AG20443 (cell line): ENCODE measurements at regions not wholly inside any gene's neighbourhood (a gene's known extent, or its start where the extent isn't known, plus 50 kb on each side); places are given as distances from the start of the nearest gene placed in this dataset.

Experiments
- DNase-seq: peaks from one replicate; pipeline ENCODE4 v3.0.0; 2012; ENCODE audit warnings: low spot score, mixed read lengths

DNA sequence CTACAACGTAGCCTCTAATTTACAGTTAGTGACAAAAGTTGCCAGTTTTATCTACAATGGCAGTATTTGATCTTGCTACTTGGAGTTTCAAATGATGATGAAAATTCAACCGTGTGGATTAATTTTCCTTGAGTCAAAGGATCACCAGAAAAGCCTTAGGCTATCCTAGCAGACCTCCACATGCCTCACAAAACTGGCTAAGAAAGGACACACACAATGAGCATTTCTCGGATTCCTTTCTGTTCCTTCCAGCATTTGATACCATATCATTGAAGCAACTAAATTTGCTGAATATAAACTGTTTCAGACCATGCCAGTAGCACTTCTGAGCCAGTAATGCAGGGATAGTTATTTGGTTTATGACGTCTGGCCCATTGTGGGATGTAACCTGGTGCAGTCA lies 587.4 kb upstream of the MDFIC2 start:
- no peak for DNase-seq

DNA sequence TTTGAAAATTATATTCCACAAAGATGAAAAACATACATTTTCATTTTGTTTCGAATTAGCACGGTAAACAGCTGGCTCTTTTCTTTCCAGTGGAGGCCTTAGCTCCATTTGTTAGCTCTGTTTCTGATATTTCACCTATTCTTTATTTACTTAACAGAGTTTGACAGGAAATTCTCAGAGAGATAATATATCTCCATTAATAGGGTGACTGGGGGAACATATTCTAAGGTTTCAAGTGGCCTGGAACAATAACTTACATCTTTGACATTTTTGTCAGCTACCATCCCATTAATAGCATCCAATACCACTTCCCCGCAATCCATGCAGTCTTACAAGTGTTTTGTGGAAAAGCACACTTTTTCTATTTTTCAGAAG lies 577.6 kb upstream of the MDFIC2 start:
- DNase-seq: no peak

DNA sequence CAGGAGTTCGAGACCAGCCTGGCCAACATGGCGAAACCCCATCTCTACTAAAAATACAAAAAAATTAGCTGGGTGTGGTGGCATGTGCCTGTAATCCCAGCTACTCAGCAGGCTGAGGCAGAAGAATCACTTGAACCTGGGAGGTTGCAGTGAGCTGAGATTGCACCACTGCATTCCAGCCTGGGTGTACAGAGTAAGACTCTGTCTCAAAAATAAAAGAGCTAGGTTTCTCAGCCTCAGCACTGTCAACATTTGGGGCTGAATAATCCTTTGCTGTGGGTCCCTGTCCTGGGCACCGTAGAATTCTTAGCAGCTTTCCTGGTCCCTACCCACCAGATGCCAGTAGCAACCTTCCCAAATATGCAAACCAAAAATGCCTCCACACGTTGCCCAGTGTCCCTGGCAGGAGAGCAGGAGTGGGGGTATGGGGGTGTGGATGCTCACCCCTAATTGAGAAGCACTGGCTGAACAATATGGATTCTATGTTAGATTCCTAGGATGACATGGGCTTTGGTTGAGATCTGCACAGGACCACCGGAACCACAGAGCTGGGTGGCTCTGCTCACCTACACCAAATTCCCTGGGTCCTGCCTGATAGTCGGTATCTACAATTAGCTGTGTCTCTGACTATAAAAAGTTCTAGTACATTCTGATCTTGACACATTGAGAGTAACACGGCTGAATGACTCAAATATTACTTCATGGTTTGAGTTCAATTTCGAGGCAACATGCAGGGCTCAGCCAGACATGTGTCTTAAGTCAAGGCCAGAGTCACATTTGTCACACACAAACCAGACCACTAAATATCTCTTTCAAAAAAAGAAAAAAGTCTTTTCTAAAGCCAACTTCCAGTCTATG lies 577.0 kb upstream of the MDFIC2 start:
- peak; percentile 35 for DNase-seq

DNA sequence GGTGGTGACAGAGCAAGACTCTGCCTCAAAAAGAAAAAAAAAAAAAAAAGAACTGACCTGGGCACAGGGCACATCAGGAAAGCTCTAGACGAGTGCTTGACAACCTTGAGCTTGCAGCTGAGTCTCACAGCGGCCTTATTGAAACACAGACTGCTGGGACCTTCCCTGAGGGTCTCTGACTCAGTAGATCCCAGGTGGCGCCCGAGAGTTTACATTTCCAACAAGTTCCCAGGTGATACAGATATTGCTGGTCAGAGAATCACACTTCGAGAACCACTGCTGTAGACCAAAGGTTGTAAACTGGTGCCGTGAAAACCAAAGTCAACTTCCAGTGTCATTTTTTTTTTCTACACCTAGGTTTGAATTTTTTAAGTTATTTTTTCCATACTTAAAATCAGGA lies 573.2 kb upstream of the MDFIC2 start:
- DNase-seq: no peak

DNA sequence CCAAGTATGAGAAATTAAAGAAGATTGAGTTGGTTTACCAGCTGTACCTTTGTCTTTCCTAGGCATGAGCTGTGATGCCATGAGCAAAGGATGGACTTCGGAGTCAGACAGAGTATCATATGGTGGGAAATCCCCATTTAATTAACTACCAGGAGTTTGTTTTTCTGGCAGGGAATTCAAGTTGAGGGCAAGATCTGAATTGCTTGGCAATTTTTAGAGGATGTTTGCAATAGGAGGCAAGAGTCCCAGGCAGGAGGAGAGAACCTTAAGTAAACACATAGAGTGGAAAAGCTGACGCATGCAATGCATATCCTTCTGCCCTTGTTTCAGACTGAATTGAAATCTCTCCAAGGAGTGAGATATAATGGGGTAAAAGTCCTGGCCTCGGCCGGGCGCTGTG lies 569.7 kb upstream of the MDFIC2 start:
- no peak for DNase-seq

DNA sequence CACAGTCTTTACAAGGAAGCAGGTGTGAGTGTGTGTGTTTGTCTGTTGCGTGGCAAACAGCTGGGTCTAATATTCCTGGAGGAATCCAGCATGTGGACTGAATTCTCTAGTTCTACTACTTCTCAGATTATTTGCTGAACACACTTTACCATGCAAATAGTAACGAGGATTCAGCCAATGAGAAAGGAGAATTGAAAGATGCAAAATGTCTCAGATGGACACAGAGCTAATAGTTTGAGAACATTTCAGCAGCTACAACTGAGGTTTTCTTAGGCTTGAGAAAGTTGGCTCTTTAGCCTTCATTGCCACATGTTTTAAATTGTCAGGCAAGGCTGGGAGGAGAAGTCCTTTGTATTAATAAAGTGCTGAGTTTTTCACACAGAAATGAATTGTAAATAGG lies 568.0 kb upstream of the MDFIC2 start:
- peak; percentile 17 for DNase-seq

DNA sequence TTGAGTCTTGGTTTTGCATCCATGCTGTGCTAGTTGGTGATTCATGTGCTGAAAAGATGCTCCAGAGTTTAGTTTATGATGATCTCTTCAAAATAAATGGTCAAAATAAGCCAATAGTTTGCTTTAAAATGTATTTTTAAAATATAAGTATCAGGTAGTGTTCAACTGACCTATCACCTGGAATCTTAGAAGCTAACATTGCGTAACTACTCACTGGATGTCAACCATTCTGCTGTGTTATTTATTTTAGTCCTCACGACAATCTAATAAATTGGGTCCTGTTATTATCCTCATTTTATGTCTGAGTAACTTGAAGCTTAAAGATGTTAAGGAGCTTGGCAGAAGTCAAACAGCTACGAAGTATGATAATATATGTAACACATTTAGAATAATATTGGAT lies 563.7 kb upstream of the MDFIC2 start:
- DNase-seq: no peak

DNA sequence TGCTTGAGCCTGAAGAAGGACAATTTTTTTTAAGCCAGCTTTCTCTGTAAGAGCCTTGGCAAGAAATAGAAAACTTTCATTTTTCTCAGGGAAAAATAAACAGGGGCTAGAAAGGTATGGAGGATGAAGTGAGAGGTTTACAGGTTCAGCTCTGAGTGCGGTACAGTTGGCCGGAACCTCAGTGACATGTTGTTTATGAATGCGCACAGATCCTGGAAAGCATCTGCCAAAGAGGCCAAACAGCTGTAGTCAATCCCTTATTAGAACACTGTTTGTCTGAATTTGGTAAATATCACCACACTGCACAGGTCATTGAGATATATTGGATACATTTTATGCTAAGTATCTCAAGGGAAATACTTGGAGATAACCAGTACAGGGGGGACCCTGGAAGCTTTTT lies 561.8 kb upstream of the MDFIC2 start:
- no peak for DNase-seq

DNA sequence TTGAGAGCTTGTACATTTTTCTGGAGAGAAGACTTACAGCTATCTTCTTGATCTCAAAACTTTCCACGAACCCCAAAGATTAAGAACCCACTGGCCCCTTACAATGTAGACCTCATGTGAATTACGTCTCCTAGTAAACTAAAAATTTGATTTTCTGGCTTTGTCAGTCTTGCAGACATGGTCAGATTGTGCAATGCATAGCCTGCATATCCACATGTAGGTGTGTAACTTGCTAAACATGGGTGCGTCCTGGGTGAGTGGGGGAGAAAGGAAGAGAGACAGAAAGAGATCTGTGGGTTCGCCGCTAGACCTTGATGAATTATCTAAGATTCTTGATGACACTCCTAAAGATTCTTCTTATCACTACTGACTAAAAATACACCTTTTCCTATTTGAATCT lies 561.2 kb upstream of the MDFIC2 start:
- DNase-seq: no peak

DNA sequence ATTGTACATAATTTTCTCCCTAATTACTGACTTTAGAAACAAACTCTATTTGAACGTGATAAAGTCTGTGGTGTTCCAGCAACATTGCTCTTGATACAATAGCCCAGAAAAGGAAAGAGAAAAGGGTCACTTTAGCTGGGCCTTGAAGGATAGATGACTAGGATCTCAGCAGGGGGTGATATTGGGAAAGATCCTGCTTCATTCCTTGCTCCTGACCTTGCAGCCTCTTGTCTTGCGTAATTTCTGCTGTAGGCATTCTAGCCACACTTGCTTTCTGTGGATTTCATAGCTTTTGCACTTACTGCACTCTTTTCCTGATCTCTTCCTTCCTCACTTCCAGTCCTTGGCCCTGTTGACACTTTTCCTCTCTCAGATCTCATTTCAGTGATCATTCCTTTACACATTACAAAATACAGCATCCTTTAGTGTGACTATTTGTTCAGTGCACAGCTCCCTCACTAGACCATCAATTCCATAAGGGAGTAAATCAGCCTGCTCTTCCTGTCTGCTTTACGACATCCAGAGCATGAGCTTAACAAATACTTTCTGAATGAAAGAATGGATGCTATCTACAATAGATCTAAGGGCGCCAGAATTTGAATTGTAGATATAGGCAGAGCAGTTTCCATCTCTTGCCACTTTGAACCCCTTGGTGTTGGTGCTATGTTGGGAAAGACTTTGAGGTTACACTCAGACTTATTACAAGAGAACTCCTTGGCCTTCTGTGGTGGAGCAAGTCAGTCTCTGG lies 559.6 kb upstream of the MDFIC2 start:
- DNase-seq: peak; percentile 78

DNA sequence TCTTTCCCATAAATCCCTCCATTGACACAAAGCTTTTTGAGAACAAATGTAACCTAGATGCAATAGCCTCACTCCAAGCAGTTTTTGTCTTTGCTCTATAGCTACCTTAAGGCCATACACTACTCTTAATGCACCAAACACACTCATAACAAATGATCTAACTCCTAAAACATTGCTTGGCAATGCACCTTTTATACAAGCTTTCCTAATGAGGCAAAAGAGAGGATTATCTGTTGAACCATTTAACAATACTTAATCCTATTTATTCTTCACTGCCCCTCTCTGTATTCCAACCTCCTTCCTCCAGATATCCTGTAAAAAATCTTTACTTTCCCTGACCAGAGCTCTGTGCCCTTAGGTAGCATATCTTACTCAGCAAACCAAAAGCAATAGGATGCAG lies 558.1 kb upstream of the MDFIC2 start:
- no peak for DNase-seq

DNA sequence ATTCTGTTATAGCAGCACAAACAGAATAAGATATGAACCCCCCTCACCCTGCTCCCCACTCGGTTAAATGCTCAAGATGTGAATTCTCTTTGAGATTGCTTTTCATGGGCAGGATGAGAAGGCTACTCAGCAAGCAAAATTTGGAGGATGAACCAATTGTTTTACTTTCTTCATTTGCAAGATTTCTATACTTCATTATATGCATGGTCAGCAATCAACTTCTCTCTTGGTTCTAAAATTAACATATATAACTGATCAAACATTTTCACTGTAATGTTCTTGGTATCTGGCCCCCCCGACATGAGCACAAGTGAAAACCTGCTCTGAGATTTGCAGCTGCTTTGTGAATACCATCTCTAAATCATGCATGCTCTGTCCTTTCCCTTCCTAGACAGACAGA lies 556.1 kb upstream of the MDFIC2 start:
- no peak for DNase-seq

DNA sequence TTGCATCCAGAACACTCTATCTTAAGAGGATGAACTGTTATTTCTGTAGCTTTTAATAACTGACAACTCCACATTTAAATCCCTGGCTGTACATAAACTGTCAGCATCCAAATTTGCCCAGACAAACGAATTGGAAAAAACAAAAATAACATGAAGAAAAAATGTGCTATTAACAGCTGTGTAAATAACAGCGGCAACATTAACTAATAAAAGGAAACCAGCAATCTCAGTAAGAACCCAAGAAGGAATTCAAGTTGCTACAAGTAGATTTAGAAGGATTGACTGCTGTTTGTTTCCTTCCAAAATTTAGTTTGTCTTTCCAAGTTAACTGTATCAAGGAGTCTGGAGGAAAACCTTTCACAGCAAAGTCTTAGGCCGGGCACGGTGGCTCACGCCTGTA lies 550.6 kb upstream of the MDFIC2 start:
- no peak for DNase-seq

DNA sequence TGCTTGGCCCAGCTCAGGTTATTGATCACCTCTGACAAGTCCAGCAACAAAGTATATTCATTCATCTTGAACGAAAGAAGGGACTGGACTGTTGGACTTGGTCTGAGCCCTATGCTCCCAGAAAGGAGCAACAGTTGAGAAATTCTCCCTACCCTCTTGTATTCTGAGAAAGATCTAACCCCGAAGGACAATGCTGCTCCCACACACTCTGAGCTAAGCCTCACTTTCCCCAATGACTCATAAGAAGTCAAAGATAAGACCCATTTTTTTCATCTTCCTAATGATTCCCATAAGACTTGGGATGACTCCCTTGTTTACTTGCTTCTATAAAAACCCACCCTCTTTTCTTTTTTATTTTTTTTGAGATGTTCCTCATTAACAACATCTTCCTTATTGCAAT lies 549.4 kb upstream of the MDFIC2 start:
- peak; percentile 58 for DNase-seq

DNA sequence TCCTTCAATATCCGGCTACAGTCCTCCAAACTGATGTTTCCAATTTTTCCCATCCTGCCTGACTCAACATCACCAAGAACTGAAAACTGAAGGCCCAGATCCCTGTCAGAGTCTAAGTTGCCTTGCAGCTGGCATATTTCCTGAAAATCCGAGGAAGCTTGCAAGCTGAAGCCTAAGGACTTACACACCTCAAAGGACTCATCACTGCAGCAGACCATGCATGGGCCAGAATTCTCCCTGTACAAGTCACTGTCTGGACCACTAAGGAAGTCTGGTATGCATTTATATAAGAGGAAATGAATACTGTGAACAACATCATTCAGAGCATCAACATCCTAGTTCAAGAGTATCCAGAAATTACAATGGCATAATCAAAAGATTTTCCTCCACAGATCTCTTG lies 548.8 kb upstream of the MDFIC2 start:
- peak; percentile 53 for DNase-seq

DNA sequence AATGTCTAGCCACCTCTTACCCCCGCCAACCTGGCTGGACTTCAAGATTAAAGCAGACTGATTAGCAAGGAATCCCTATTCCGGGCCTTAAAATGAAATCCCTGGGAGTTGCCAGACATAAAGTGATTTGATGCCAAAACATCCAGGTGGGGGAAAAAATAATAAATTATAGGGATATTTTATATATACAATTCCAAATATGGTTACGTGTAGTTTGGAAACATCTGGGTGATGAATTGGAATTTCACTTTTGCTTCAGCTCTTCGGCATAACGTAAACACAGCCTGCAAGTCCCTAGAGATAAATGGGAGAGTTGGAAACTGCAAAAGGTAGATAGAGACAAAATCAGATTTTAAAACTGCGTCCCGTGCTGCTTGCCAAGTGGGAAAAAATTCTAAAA lies 545.5 kb upstream of the MDFIC2 start:
- no peak for DNase-seq

DNA sequence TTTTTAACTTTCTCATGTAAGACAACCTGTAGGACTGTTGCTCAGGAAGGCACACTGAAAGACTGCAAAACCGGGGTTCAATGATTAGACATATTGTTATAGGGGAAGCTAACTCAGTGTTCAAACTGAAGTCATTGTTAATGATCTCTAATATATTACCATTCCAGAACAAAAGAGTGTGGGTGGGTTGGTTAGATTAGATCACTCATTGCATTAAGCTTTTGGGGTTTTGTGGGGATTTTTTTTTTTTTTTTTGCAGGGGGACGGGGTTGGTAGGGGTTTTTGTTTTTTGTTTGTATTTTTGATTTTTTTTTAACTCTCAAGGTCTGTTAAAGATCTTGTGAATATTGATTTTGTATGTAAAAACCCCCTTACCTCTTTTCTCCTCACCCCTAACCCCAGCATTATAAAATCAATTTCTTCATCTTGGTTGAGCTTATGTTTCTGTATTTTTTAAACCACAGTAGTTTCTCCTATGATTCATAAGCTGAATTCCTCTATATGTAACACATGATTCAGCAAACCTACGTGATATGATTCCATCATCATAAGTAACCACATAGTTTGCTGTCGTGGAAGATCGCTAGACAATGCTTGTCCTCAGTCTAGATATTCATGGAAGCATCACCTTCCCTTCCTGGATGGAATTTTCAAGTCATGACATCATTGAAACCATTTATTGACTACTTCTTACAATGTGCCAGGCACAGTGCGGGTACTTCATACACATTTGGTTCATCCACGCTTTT lies 544.1 kb upstream of the MDFIC2 start:
- DNase-seq: peak; percentile 55

DNA sequence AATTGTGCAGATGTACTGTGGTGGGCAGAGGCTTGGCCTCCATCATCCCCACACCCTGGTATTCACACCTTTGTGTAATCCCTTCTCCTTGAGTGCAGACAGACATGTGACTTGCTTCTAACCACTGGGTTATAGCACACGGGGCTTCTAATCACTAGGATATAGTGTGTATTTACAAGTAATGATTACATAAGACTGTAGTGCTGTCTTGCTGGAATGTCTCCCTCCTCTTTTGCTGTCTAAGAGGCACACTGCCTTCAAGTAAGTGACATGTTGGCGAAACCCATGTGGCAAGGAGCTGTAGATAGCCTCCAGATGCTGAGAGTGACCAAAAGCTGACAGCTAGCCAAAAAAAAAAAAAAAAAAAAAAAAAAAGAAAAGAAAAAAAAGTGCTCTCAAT lies 542.7 kb upstream of the MDFIC2 start:
- peak; percentile 13 for DNase-seq

DNA sequence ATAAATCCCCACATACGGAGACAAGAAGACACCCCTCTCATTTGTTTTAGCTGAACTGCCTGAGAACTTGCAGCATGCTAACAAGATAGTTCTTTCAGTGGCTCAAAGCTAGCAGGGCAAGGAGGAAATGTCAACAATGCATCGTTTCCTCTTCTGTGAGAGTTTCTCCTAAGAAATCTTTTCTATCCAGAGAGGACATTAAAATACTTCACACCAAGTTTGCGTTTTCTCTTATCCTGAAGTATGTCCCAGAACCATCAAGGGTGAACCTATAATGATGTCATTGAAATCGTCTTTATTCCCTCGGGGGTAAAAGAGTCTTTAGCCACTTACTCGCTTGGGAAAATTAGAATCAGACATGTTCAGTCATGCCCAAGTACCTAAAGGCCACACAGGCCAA lies 541.7 kb upstream of the MDFIC2 start:
- DNase-seq: no peak

DNA sequence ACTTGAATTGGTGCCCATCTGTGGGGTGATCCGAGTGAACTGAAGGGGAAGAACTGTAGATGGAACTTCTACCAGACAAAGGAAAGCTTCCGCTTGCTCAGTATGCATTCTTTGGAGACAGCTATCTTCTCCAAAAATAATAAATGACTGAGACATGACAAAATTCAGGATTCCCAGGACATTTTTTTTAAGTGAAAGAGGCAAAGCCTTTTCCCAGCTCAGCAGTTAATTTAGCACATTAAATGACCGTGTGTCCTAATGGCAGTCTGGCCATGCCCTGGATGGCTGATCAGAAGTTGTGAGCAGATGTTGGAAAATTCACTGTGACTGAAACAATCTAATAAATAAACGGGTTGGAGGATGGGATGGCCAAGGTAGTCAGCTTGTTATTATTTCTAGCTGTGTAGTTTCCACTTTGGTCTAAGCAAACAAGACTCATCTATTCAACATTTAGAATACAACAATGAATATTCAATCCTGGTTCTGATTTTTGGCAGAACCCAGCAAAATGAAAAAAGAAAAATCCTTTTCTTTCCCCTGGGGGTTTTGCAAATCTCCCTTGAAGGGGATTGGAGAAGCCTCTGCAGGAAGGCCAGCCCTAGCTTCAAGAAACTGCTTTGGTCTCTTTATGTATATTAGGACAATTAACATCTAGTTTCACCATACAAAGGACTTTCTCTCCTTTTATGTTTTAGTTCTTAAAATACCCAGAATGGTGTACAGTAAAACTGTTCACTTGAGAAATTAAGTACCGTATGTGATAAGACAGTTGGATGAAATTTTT lies 540.9 kb upstream of the MDFIC2 start:
- peak; percentile 15 for DNase-seq

DNA sequence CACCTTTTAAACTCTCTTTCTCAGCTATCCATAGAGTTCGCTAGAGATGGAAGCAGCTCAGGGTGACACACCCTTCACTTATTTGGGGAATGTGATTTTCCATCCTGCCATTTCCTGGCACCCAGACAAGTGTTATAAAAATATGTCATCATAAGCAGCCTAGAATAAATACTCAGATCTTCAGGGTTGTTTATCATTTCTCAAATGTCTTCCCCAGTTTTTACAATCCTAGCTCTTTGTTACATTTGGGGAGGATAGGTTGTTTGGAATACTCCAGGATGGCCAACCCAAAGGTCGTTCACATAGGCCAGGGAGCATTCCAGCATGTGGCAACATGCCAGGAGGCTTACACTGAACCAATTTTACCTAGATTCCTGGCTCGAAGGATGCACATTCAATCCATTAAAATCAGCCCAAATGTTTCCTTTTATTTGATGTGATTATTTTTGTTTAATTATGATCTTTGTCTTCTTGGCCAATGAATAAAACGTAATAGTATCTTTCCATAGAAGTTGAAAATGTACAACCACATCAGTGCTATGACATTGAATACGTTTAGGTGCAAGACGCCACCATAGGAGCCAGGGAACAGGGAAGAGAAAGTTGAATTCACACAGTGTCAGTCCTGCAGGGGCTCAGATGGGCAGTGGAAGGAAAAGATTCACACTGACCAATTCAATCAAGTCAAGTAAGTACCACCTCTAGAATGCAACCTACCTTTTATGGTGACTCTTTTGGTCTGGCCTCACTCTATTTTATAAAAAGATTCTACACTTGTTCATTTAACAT lies 537.7 kb upstream of the MDFIC2 start:
- peak; percentile 80 for DNase-seq
